Naive thymus-derived CD8-positive, alpha-beta T cell (primary cell): ENCODE measurements at regions not wholly inside any gene's neighbourhood (a gene's known extent, or its start where the extent isn't known, plus 50 kb on each side); places are given as distances from the start of the nearest gene placed in this dataset.

Experiments
- ATAC-seq, 2 donors: fragments of 150-1000 bp; cut with Tn5 transposase in 1 of 2; sonication (Bioruptor Pico), chemical (Tn5 transposase) in 1 of 2; 1 replicate in 1 of 2; 2 replicates in 1 of 2; pipeline ENCODE4 v1.10.0; 2021; ENCODE audit warnings: mild to moderate bottlenecking in 2 of 2, moderate library complexity in 2 of 2
- POLR2A ChIA-PET: fragments of 350-600 bp; sonication (Branson Sonifier 250); formaldehyde crosslinking; loops from one replicate; lab custom pipeline; 2021; ENCODE audit warnings: antibody characterized with exemption; lab: Charles Lee
- DNase-seq, 10 donors: peaks; one replicate each; pipeline versions ENCODE4 v3.0.0 to v3.0.0-alpha.2; 2020 to 2022
- H3K27ac Mint-ChIP-seq, 10 donors: one replicate each; pipeline ENCODE4 v1.8.0; 2020 to 2022; ENCODE audit warnings: mild to moderate bottlenecking in 10 of 10, mixed read lengths in 10 of 10, moderate library complexity in 4 of 10, inconsistent platforms in 1 of 10
- H3K27me3 Mint-ChIP-seq, 5 donors: one replicate each; pipeline ENCODE4 v1.8.0; 2021 to 2022; ENCODE audit warnings: mixed read lengths in 5 of 5
- H3K36me3 Mint-ChIP-seq, 3 donors: one replicate each; pipeline ENCODE4 v1.8.0; 2020 to 2022; ENCODE audit warnings: mixed read lengths in 3 of 3, mild to moderate bottlenecking in 2 of 3, inconsistent platforms in 1 of 3
- H3K4me1 Mint-ChIP-seq, 4 donors: one replicate each; pipeline ENCODE4 v1.8.0; 2021 to 2022; ENCODE audit warnings: mixed read lengths in 4 of 4
- H3K4me3 Mint-ChIP-seq, 10 donors: one replicate each; pipeline ENCODE4 v1.8.0; 2020 to 2022; ENCODE audit warnings: mild to moderate bottlenecking in 10 of 10, mixed read lengths in 10 of 10, moderate library complexity in 6 of 10, inconsistent platforms in 1 of 10
- H3K9me3 Mint-ChIP-seq, 9 donors: one replicate each; pipeline ENCODE4 v1.8.0; 2020 to 2022; ENCODE audit warnings: mixed read lengths in 9 of 9, mild to moderate bottlenecking in 3 of 9, inconsistent platforms in 1 of 9, moderate library complexity in 1 of 9

DNA sequence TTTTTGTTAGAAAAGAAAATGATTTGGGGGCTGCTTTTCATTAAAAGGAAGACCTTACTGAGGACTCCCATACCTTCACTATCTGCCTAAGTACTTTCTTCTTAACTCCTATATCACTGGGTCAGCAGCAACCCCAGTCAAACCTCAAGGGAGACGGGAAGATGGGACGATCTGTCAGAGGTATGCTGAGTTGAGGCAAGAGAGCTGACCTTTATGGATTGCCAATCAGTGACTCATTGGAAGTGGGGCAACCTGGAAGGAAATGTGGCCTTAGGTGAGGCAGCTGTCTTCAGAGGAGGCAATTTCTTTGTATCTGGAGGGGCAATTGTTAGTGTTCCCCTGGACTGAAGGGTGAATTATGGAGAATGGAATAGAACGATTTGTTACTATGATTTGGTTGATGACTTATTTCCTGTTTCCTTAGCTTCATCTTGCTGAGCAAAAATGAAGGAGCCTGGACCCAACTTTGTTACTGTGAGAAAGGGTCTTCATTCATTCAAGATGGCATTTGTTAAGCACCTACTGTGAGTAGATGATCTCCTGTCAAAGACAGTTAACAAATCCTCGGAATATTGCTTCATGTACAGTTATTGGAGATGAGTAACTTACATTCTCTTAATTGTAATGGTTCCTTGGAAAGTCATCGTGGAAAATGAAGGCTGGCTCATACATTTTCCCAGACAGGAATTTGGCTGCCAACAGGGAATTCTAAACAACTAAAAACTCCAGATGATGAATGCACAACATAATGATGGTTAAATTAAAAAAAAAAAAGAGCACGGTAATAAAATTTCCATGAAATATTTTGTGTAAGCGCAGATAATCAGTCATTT is 134.7 kb upstream of the KCNJ15 start:
- Mint-ChIP-seq H3K9me3 (no peaks in the 10 kb centered on the region), H3K4me1 (no peaks in the 10 kb centered on the region), H3K27me3 (peaks cover 1 to 21% (median 12%) of the 10 kb centered on the region in 5 donors), H3K27ac (no peak overlapping the region), H3K4me3 (no peak overlapping the region), H3K36me3 (no peaks in the 10 kb centered on the region)
- no peak for ATAC-seq
- POLR2A ChIA-PET: no interaction called here
- no peak for DNase-seq

DNA sequence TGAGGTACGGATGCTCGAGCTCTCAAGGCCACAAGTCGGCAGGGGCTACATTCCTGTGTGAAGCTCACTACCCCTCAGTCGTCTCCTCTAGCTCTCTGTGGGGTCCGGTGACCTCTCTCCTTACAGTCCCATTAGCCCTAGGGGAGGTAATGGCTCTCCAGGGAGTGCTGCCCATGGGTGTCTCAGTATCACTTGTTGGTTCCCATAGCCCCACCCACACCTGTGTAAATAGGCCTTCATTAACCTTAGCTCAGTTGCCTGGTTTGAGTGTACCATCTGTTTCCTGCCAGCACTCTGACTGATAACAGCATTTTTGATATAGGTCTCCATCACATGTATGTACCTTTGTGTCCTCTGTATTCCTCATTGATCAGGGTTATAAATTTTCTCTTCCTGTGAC is 133.2 kb upstream of the KCNJ15 start:
- POLR2A ChIA-PET: no interaction called here
- Mint-ChIP-seq H3K4me1 (no peaks in the 10 kb centered on the region), H3K27me3 (peaks cover 1 to 24% (median 16%) of the 10 kb centered on the region in 5 donors), H3K36me3 (no peaks in the 10 kb centered on the region), H3K4me3 (no peak overlapping the region), H3K27ac (no peak overlapping the region), H3K9me3 (no peaks in the 10 kb centered on the region)
- DNase-seq (no peak), ATAC-seq (no peak)

DNA sequence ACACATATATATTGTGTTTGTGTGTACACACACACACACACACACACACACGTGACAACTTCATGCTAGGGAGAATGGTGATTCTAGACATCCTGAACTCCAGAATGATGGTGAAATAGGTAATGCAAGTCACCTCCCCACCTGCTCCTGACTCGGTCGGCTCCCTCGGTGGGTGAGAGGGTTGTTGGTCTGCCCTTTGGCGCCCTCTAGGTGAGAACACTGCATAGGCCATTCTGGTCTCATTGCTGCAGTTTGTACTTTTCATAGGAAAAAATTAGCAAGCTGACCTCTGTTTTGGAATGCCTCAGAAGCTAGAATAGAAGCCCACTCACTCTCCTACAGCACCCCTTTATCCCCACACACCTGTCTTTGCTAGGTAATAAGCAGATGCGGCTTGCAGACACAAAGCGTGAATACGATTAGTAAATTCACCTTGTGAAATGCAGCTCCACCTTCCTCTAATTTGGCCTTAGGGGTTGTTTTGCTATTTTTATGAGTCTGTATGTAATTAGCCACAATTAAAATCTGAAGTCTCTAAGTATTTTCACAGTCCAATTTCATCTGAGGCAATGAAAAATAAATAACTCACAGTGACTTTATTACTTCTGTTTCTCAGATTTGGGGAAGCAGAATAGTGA is 130.0 kb upstream of the KCNJ15 start:
- no peaks in the 10 kb centered on the region for H3K9me3 Mint-ChIP-seq
- ATAC-seq (peak; percentile 46 to 63), DNase-seq (peak in 8 of 10 donors; percentile 3 to 65 (median 22))
- POLR2A ChIA-PET: no interaction called here
- H3K27me3 Mint-ChIP-seq: peaks cover 10 to 54% (median 23%) of the 10 kb centered on the region in 5 donors
- no peak overlapping the region for H3K4me3 Mint-ChIP-seq
- no peaks in the 10 kb centered on the region for H3K36me3 Mint-ChIP-seq
- no peaks in the 10 kb centered on the region for H3K4me1 Mint-ChIP-seq
- H3K27ac Mint-ChIP-seq: no peak overlapping the region

DNA sequence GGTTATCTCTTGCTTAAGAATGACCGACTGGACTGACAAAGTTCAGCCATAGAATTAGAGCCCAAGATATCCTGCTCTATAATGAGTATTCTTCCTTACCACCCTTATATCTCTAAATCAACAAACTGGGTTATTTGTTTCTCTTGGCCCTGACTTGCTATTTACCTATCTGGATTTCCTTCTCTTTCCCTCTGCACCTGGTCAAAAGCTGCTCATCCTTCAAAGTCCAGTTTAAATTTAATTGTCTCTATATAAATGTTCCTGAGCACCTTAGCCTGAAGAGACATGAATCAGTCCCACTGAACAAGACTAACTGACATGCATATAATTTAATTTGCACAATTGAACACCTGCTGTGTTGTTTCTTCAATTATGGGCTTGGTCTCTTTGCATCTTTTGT is 127.1 kb upstream of the KCNJ15 start:
- no peak overlapping the region for H3K4me3 Mint-ChIP-seq
- DNase-seq (no peak), ATAC-seq (no peak)
- POLR2A ChIA-PET: no interaction called here
- H3K9me3 Mint-ChIP-seq: no peaks in the 10 kb centered on the region
- no peaks in the 10 kb centered on the region for H3K4me1 Mint-ChIP-seq
- peaks cover 21 to 70% (median 34%) of the 10 kb centered on the region in 5 donors for H3K27me3 Mint-ChIP-seq
- H3K36me3 Mint-ChIP-seq: no peaks in the 10 kb centered on the region
- no peak overlapping the region for H3K27ac Mint-ChIP-seq

DNA sequence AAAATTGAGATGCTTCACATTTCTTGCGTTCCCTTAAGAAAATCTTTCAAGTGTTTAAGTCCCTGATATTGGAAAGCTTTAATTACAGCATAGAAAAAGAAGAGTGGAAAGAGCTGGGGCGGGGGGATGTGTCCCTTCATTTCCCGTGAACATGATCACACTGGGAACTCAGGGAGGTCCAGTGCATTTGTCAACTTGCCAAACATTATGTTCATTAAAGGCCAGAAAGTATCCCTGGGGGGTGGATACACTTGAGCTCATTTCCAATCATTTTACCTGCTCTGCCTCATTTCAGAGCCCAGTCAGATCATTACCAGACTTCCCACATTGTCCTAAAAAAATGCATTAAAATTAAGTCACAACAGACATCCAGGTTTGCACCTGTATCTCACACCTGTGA is 123.6 kb upstream of the KCNJ15 start:
- H3K36me3 Mint-ChIP-seq: no peaks in the 10 kb centered on the region
- H3K27ac Mint-ChIP-seq: no peak overlapping the region
- POLR2A ChIA-PET: no interaction called here
- no peak for DNase-seq
- H3K4me1 Mint-ChIP-seq: no peaks in the 10 kb centered on the region
- H3K4me3 Mint-ChIP-seq: no peak overlapping the region
- no peak for ATAC-seq
- H3K27me3 Mint-ChIP-seq: peaks cover 19 to 49% (median 27%) of the 10 kb centered on the region in 5 donors
- no peaks in the 10 kb centered on the region for H3K9me3 Mint-ChIP-seq

DNA sequence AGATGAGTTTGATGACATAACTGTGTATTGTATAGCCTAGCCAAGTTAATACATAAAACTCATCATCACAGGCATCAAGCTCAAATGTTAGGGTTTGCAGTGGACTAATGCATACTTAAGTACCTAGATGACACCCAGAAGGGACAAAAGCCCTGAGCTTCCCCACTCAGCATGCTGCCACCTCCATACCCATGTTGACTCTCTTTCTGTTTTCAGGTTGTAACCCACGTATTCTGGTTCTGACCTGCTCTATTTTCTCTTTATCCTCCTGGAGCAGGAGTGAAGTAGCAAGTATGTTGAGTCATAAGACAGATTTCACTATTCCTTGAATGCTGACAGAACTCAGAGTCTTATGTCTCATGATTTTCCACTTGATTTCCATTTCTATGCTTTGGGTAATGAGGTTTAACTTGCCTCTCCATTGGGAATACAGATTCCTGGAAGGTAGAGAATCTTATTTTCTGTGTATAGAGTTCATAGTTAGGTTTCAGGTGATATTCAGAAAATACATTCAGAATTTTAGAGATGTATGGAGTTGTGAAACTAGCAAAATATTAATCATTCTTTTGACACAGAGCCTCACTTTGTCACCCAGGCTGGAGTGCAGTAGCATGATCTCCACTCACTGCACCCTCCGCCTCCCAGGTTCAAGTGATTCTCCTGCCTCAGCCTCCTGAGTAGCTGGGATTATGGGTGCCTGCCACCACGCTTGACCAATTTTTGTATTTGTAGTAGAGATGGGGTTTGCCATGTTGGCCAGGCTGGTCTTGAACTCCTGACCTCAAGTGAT is 122.5 kb upstream of the KCNJ15 start:
- Mint-ChIP-seq H3K27me3 (peaks cover 16 to 39% (median 22%) of the 10 kb centered on the region in 5 donors), H3K9me3 (no peaks in the 10 kb centered on the region), H3K4me3 (no peak overlapping the region), H3K27ac (no peak overlapping the region), H3K36me3 (no peaks in the 10 kb centered on the region), H3K4me1 (no peaks in the 10 kb centered on the region)
- ATAC-seq (no peak), DNase-seq (no peak)
- POLR2A ChIA-PET: no interaction called here

DNA sequence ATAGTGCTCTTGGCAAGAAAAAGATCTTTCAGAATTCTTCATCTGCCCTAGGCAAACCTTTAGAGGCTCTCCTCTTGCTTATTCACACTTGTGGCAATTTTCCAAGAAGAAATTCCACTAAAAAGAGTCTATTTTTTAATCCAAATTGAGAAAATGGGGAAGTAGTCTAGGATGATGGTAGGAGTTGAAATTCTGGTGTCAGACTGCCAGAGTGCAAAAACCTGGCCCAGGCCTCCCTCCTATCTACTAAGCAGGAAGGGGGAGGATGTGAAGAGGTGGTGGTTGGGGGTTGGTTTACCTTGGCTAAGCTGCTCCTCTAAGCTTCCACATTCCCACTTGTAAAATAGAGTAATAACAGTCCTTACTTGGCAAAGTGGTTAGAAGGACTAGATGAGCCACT is 120.6 kb upstream of the KCNJ15 start:
- POLR2A ChIA-PET: no interaction called here
- H3K36me3 Mint-ChIP-seq: no peaks in the 10 kb centered on the region
- H3K27me3 Mint-ChIP-seq: peaks cover 6 to 20% (median 16%) of the 10 kb centered on the region in 5 donors
- no peak for DNase-seq
- H3K27ac Mint-ChIP-seq: no peak overlapping the region
- no peak overlapping the region for H3K4me3 Mint-ChIP-seq
- ATAC-seq: no peak
- no peaks in the 10 kb centered on the region for H3K4me1 Mint-ChIP-seq
- no peaks in the 10 kb centered on the region for H3K9me3 Mint-ChIP-seq

DNA sequence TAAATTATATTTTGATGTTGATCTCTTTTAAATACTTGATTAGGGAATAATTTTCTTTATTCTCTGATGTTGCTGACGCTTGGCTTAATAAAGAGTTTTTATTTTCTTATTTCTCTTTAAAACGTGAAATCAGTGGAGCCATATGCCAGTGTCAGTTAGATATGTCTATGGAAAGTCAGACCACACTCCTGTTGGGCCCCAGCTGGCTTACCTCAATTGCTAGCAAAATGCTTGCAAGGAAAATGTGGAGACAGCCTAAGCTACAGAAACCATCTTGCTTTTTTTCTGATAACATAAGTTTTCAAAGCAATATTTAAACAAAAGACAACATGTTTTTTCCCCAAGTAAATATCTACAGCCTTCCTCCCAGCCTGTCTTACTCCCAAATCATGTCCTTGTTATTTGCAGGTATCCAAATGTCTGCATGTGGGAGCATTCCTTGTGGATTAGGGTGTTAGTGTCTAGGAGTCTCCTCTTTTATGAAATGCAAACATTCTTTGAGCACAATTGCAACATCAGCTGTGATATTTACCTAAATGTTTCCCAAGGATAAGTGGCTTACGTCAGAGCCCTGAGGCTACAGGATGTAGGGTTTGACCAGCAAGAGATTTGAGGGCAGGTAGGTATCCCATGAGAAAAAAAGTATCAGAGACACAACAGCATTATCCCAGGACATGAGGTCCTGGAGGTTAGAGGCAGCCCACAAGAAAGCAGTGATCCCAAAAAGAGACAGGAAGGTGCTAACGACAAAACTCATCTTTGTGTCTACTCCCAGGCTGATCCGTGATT is 117.2 kb upstream of the KCNJ15 start:
- peaks cover 6 to 24% (median 19%) of the 10 kb centered on the region in 5 donors for H3K27me3 Mint-ChIP-seq
- no peak for DNase-seq
- no peak for ATAC-seq
- H3K36me3 Mint-ChIP-seq: peaks cover 0 to 18% (median 0%) of the 10 kb centered on the region in 3 donors
- POLR2A ChIA-PET: no interaction called here
- no peaks in the 10 kb centered on the region for H3K4me1 Mint-ChIP-seq
- H3K27ac Mint-ChIP-seq: no peak overlapping the region
- no peak overlapping the region for H3K4me3 Mint-ChIP-seq
- H3K9me3 Mint-ChIP-seq: peaks cover 0 to 16% (median 8%) of the 10 kb centered on the region in 9 donors

DNA sequence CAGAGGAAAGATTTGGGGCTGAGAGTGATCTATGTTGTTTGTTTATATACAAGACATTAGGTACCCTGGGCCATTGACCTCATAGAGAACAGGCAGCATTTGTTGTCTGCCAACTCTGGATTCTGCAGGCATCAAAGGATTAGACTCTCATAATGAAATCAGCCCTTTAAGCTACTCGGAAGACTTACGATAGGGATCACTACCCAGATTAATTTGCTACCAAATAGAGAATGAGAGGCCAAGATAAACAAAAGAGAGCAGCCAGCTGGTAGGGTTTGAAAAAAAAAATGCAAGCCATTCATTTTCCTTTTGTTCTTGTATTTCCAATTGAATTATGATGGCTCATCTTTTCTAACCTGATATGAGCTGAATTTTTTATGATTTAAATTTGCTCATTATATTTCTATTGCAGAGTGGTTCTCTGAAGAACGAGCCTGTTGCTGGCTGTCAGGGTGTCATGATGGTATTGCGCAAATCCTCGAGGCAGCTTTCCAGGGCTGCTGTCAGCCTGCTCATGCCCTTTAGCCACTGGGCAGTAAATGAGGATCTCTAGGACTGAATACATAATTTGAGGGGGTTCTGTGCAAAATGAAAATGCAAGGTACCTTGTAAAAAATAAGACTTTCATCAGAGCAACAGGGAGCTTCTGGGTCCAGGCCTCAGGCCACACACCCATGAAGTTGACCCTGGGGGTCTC is 116.4 kb upstream of the KCNJ15 start:
- no peaks in the 10 kb centered on the region for H3K4me1 Mint-ChIP-seq
- H3K9me3 Mint-ChIP-seq: peaks cover 4 to 24% (median 16%) of the 10 kb centered on the region in 9 donors
- H3K27me3 Mint-ChIP-seq: peaks cover 4 to 24% (median 15%) of the 10 kb centered on the region in 5 donors

DNA sequence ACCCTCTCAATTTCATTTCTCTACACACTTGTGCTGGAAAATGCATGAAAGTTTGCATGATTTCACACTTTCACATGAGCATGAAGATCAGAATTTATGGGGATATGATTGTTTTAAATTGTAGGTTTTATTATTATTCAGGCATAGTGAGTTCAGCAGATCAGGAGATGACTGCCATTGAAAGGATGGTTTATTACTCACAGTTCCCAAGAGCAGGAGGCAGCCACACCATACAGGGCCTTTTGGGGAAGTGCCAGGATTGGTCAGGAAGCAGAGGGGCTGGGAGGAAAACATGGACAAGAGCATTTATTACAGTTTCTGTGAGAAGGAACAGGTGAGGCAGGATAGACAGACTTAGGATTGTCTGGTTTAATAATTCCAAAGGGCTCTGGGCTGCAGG is 114.6 kb upstream of the KCNJ15 start:
- H3K4me1 Mint-ChIP-seq: no peaks in the 10 kb centered on the region
- ATAC-seq (no peak), DNase-seq (no peak)
- H3K27me3 Mint-ChIP-seq: peaks cover 7 to 24% (median 16%) of the 10 kb centered on the region in 5 donors
- H3K9me3 Mint-ChIP-seq: peaks cover 9 to 28% (median 20%) of the 10 kb centered on the region in 9 donors
- H3K27ac Mint-ChIP-seq: no peak overlapping the region
- POLR2A ChIA-PET: no interaction called here
- peaks cover 0 to 26% (median 0%) of the 10 kb centered on the region in 3 donors for H3K36me3 Mint-ChIP-seq
- H3K4me3 Mint-ChIP-seq: no peak overlapping the region

More for the DNA sequence above, 116.4 kb upstream of the KCNJ15 start:
- H3K27ac Mint-ChIP-seq: no peak overlapping the region
- peaks cover 0 to 22% (median 0%) of the 10 kb centered on the region in 3 donors for H3K36me3 Mint-ChIP-seq
- POLR2A ChIA-PET: no interaction called here
- no peak for DNase-seq
- ATAC-seq: no peak
- no peak overlapping the region for H3K4me3 Mint-ChIP-seq

DNA sequence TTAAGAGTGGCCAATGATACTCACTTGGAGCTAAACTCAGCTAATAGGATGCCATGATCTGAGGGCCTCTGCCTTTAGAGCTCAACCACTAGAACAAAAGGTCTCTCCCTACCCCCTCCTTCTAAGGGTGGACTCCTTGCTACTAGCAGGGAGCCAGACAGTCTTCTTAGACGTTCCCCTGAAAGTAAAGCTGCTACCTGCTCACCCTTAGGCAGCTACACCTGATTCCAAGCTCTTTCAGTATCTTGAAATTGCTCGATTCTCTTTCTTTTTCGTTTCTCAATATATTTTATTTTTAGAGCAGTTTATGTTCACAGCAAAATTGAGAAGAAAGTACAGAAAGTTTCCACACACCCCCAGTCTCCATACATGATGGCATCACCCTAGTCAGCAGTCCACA is 112.6 kb upstream of the KCNJ15 start:
- Mint-ChIP-seq H3K27ac (no peak overlapping the region), H3K36me3 (peaks cover 0 to 26% (median 0%) of the 10 kb centered on the region in 3 donors), H3K4me1 (no peaks in the 10 kb centered on the region), H3K27me3 (peaks cover 7 to 24% (median 16%) of the 10 kb centered on the region in 5 donors), H3K9me3 (peaks cover 9 to 28% (median 20%) of the 10 kb centered on the region in 9 donors), H3K4me3 (no peak overlapping the region)
- POLR2A ChIA-PET: no interaction called here
- DNase-seq (no peak), ATAC-seq (no peak)

DNA sequence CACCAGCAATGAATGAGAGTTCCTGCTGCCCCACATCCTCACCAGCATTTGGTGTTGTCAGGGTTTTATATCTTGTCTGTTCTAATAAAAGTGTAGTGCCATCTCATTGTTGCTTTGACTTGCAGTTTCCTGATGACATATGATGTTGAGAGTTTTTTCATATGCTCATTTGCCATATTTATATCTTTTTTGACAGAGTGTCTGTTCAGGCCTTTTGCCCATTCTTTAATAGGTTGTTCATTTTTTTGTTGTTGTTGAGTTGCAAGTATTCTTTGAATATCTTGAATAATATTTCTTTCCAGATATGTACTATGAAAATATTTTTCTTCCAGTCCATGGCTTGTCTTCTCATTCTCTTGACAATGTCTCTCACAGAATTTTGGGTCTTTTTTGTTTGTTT is 111.7 kb upstream of the KCNJ15 start:
- Mint-ChIP-seq H3K4me1 (no peaks in the 10 kb centered on the region), H3K9me3 (peaks cover 9 to 28% (median 20%) of the 10 kb centered on the region in 9 donors), H3K27ac (no peak overlapping the region), H3K36me3 (peaks cover 0 to 26% (median 0%) of the 10 kb centered on the region in 3 donors), H3K27me3 (peaks cover 8 to 24% (median 18%) of the 10 kb centered on the region in 5 donors), H3K4me3 (no peak overlapping the region)
- POLR2A ChIA-PET: no interaction called here
- DNase-seq (no peak), ATAC-seq (no peak)
